ENCODE measurements at regions not wholly inside any gene's neighbourhood (a gene's known extent, or its start where the extent isn't known, plus 50 kb on each side); places are given as distances from the start of the nearest gene placed in this dataset.

DNA sequence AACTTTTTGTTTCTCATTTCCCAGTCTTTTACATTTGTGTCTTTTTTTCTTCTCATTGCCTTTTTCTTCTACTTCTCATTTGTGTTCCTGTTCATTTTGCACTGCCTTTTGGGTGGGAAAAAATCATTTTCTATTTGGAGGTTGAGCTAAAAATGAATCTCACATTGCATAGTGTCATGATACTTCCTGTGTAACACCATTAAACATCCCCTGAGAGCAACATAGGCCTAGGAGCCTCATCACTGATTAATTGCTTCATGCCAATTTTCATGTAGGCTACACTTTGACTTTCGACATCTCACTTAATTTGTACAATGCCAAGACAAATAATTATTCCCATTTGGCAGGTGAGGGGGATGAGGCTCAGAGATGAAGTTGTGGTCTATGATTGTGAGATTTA, 279.2 kb downstream of the EDEM1 start:
- Histone ChIP-seq H3K27me3 (ENCODE audit: control insufficient read depth, insufficient read depth, low read length) (no peaks in the 10 kb centered on the region), H3K4me3 (ENCODE audit: low read depth, low read length) (no peak overlapping the region), H3K36me3 (ENCODE audit: control insufficient read depth, insufficient read depth, low read length) (no peaks in the 10 kb centered on the region)
- TF ChIP-seq, protein P1, sequence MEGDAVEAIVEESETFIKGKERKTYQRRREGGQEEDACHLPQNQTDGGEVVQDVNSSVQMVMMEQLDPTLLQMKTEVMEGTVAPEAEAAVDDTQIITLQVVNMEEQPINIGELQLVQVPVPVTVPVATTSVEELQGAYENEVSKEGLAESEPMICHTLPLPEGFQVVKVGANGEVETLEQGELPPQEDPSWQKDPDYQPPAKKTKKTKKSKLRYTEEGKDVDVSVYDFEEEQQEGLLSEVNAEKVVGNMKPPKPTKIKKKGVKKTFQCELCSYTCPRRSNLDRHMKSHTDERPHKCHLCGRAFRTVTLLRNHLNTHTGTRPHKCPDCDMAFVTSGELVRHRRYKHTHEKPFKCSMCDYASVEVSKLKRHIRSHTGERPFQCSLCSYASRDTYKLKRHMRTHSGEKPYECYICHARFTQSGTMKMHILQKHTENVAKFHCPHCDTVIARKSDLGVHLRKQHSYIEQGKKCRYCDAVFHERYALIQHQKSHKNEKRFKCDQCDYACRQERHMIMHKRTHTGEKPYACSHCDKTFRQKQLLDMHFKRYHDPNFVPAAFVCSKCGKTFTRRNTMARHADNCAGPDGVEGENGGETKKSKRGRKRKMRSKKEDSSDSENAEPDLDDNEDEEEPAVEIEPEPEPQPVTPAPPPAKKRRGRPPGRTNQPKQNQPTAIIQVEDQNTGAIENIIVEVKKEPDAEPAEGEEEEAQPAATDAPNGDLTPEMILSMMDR (IDR thresholded peaks at IDR 0.05; ENCODE audit: insufficient read depth, low read depth, low read length) = no peak
- ChIA-PET CTCF (no interaction called here), POLR2A (no interaction called here)
- no peak for DNase-seq (ENCODE audit: low read depth)

DNA sequence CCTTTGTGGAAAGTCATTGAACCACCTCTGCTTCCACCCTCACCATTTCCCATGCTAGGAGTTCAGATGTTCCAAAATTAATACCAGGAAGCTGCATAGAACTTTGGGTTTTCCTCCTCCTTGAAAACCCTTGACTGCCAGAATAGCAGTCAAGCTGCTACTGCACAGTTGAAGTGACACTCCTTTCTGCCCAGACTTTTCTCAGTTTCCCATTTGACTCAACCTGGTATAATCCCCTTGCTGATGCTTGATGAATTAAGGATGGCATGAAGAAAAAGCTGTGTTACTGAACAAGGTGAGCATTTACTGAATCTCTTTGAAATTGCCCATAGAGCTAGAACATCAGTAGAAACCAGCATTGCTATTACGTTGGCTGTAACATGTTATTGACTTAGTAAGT, 286.0 kb downstream of the EDEM1 start:
- no peaks in the 10 kb centered on the region for H3K36me3 ChIP-seq (ENCODE audit: control insufficient read depth, insufficient read depth, low read length)
- DNase-seq (ENCODE audit: low read depth) = no peak
- TF ChIP-seq, protein P1 (IDR thresholded peaks at IDR 0.05; ENCODE audit: insufficient read depth, low read depth, low read length) = no peak
- ChIA-PET CTCF (no interaction called here), POLR2A (no interaction called here)
- H3K27me3 ChIP-seq (ENCODE audit: control insufficient read depth, insufficient read depth, low read length) = no peaks in the 10 kb centered on the region
- H3K4me3 ChIP-seq (ENCODE audit: low read depth, low read length) = no peak overlapping the region

DNA sequence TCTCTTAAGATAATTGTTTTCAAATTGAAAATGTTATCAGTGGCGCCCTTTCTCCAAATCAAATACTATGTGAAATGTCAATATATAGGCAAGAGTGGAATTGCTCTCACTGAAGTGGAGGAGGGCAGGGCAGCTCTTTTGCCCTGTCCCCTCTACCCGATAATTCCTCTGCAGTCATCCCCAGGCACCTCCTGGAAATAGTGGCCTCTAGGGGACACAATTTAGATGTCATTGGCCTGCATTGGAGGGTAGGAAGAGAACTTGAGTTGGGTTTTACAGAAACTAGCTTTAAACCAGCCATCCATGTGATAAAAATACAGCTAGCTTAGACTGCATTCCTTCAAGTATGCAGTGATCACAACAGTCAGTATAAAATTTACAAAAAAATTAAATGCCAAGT, 288.9 kb downstream of the EDEM1 start:
- DNase-seq (ENCODE audit: low read depth) = no peak
- Histone ChIP-seq H3K27me3 (ENCODE audit: control insufficient read depth, insufficient read depth, low read length) (no peaks in the 10 kb centered on the region), H3K36me3 (ENCODE audit: control insufficient read depth, insufficient read depth, low read length) (no peaks in the 10 kb centered on the region), H3K4me3 (ENCODE audit: low read depth, low read length) (no peak overlapping the region)
- POLR2A ChIA-PET = no interaction called here
- TF ChIP-seq, protein P1 (IDR thresholded peaks at IDR 0.05; ENCODE audit: insufficient read depth, low read depth, low read length) = no peak
- CTCF ChIA-PET = interaction anchor here (0.9 kb wide), 1 partner anchor 51 kb away, joined by 3 read pairs; no protein-coding TSS in a partner anchor

DNA sequence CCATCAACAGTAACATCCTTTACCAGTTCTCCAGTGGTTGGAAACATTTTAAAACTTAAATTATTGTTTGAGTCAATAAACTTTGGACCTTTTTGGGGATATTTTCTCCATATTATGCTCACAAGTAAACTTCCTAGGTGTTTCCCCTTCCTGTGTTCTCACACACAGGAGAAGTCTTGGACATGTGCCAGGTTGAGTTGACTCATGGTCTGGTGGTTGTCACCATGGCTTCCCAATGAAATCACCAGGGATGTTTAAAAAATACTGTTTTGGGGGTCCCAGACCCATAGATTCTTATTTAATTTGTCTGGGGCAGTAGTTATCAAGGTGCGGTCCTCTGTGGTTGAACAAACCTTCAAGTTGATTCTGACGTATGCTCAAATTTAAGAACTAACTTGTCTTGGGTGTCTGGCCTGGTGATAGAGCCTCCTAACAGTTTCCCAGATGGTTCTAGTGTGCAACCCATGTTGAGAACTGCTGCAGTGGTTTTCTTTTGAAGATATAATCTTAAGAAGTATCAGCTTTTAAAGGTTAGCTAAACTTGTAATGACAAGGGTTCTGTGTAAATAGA, 291.8 kb downstream of the EDEM1 start:
- ChIA-PET CTCF (no interaction called here), POLR2A (no interaction called here)
- H3K4me3 ChIP-seq (ENCODE audit: low read depth, low read length) = no peak overlapping the region
- DNase-seq (ENCODE audit: low read depth) = no peak
- no peaks in the 10 kb centered on the region for H3K36me3 ChIP-seq (ENCODE audit: control insufficient read depth, insufficient read depth, low read length)
- H3K27me3 ChIP-seq (ENCODE audit: control insufficient read depth, insufficient read depth, low read length) = no peaks in the 10 kb centered on the region
- TF ChIP-seq, protein P1 (IDR thresholded peaks at IDR 0.05; ENCODE audit: insufficient read depth, low read depth, low read length) = no peak

DNA sequence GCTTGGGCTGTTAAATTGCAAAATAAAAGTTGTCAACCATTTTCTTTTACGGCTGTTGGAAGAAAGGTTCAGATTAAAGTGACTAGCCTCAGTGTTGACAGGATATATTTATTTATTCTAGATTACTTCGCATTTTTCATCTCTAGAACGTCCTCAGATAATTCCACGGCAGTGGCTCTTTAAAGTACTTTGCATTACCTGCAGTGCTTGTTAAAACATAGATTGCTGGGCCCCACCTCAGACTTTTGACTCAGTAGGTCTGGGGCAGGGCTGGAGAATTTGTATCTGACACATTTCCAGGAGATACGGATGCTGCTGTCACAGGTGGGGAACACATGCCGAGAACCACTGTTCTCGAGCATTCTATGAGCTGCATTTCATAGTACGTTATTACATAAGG, 292.7 kb downstream of the EDEM1 start:
- TF ChIP-seq, protein P1 (IDR thresholded peaks at IDR 0.05; ENCODE audit: insufficient read depth, low read depth, low read length) = no peak
- Histone ChIP-seq H3K36me3 (ENCODE audit: control insufficient read depth, insufficient read depth, low read length) (no peaks in the 10 kb centered on the region), H3K27me3 (ENCODE audit: control insufficient read depth, insufficient read depth, low read length) (no peaks in the 10 kb centered on the region), H3K4me3 (ENCODE audit: low read depth, low read length) (no peak overlapping the region)
- CTCF ChIA-PET = no interaction called here
- no peak for DNase-seq (ENCODE audit: low read depth)
- POLR2A ChIA-PET = no interaction called here

Data from BJ (cell line).